Fibroblast of upper back skin (primary cell): ENCODE measurements at regions not wholly inside any gene's neighbourhood (a gene's known extent, or its start where the extent isn't known, plus 50 kb on each side); places are given as distances from the start of the nearest gene placed in this dataset.
"Not testable (repeated sequence)": the region's sequence is repeated elsewhere in the genome, so short reads cannot be mapped to it uniquely, and the experiment has no call there.

ENCODE experiments used
- DNase-seq: peaks from one replicate; pipeline ENCODE4 v3.0.0-alpha.2; 2013

- no peak for DNase-seq
Observed at GRCh38 chr5:152177626-152178349, 227.3 kb downstream of the NMUR2 start.

DNA sequence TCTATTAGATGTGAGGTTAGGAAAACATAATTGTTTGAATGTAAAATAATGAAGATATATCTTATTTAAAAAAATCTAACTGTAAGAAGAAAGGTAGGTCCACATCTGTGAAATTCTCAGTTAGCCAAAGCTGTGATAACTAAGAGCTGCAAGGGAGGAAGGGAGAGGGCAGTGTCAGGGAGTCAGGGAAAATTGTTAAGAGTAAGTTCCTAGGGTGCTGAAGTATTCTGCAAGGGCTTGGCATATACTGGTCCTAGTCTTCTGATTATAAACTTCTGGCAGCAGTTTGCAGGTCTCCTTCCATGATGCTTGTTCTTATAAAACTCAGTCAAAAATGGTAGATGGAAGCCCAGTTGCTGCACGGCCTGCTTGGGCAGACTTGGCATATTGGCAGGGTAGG, 233.2 kb downstream of the NMUR2 start:
- no peak for DNase-seq

- peak; percentile 6 for DNase-seq
Observed at GRCh38 chr5:152170350-152170749, 234.7 kb downstream of the NMUR2 start.

GRCh38 chr5:152164860-152165259, 240.2 kb upstream of the GLRA1 start:
- no peak for DNase-seq

GRCh38 chr5:152159894-152160293, 235.2 kb upstream of the GLRA1 start:
- not testable (repeated sequence) for DNase-seq

DNA sequence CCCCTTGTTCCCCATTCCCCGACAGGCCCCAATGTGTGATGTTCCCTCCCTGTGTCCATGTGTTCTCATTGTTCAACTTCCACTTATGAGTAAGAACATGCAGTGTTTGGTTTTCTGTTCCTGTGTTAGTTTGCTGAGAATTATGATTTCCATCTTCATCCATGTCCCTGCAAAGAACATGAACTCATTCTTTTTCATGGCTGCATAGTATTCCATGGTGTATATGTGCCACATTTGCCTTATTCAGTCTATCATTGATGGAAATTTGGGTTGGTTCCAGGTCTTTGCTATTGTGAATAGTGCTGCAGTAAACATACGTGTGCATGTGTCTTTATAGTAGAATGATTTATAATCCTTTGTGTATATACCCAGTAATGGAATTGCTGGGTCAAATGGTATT, 229.8 kb upstream of the GLRA1 start:
- DNase-seq, result not testable (repeated sequence)

- no peak for DNase-seq
Observed at GRCh38 chr5:152151940-152152339, 227.3 kb upstream of the GLRA1 start.

DNA sequence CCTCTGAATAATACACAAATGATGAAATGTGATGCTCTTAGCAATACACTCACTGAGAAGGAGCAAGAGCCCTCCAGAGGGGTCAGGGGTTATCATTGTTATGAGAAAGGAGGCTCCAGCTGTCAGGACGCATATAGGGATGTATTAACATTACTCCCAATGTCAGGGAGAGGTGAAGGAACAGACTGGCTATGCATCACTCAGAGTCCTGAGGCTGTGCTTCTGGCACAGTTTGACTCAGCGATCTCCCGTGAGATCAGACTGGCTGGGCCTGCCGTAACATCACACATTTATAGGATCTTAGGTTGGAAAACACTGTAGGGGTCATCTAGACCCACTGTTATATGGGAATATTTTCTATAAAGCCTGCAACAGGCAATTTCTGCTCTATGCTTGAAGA, 226.5 kb upstream of the GLRA1 start:
- DNase-seq, result no peak

DNA sequence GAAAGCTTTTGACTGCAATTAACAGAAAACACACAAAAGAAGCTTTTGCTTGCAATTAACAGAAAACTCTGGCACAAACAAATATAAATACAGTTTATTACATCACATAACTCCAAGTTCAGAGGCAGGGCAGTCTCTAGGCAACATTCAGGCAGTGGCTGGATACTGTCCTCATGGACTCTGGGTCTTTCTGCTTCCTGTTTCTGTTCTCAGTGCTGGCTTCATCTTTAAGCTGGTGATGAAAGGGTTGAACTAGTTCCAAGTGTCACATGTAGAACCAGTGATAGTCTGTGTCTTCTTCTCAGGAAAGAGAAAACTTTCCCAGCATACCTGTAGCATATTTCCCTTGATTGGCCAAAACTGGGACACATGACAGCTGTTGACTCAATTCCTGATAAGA, 222.6 kb upstream of the GLRA1 start:
- no peak for DNase-seq

DNA sequence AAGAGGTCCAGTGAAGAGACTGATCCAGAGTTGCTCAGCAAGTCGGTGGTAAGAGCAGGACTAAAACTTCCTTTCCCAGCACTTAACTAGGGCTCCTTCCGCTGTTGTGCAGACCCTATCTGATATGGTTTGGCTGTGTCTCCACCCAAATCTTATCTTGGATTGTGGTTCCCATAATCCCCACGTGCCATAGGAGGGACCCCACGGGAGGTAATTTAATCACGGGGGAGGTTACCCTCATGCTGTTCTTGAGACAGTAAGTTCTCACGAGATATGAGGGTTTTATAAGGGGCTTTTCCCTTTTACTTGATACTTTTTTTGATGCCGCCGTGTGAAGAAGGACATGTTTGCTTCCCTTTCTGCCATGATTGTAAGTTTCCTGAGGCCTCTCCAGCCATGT, 221.9 kb upstream of the GLRA1 start:
- no peak for DNase-seq

DNA sequence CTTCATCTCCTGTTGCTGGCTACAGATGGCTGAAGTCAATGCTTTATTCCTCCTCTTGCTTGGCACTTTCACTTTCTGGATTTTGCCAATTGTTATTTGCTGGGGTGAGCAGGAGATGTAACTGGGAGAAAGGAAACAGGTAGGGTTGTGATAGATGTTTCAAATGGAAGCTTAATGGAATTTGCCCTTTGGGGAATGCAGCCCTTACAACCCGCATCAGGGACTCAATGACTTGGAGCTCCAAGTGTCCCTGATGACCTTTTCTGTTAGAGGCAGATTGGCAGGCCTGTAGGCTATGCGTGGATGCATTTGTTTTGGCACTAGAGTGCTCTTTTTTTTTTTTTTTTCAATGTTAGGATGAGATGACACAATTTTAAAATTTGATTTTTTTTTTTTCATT, 219.9 kb upstream of the GLRA1 start:
- no peak for DNase-seq

- DNase-seq, result no peak
Observed at GRCh38 chr5:152144030-152144429, 219.4 kb upstream of the GLRA1 start.

- peak; percentile 54 for DNase-seq
Observed at GRCh38 chr5:152142840-152143469, 218.3 kb upstream of the GLRA1 start.

DNA sequence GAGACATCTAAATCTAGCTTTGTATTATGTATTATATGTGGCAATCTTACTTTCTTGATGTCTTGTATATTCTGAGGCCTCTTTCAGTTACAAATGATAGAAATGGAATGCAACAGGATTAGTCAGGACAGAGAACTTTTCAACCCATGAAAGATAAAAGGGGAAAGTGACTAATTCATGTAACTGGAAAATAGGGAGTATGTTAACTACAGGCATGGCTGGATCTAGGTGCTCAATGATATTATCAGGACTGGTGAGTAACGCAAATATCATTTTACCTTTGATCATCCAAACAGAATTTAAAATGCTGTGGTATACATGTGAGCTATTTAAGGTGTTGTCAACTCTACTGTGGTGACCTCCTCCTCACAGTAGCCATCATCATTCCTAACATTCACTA, 215.7 kb upstream of the GLRA1 start:
- DNase-seq, result no peak

GRCh38 chr5:152137063-152137462, 212.4 kb upstream of the GLRA1 start:
- DNase-seq, result no peak

DNA sequence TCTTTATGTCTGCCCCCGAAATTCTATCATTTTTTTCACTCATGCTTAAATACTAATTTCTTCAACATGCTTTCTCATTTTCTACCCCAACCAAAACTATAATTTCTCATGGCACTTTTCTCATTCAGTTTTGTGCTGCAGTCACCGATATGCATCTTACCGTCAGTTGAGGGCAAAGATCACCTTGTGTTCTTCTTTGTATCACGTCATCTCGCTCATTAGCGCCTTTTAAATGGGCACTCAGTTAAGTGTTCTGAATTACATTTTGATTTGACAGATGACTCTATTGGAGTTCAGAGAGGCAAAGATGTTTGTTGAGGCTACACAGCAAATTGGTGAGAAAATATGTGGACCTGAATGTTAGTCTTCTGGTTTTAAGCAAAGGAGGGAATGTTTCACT, 211.7 kb upstream of the GLRA1 start:
- no peak for DNase-seq

DNA sequence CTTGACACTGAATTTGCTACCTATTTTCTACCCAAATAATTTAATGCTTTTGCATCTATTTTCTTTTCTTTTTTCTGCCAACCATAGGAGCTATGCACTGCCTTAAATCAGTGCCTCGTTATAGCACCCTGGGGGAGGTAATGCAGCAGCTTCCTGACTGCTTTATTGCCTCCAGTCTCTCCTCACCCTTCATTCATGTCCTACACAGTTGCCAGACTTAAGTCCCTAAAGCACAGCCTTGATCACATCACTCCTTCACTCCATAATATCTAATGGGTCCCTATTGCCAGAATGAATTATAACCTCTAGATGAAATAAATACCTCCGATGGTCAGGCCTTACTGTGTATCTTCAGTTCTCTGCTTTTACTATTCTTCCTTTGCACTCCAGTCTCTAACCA, 211.2 kb upstream of the GLRA1 start:
- no peak for DNase-seq

GRCh38 chr5:152125661-152126205, 201.1 kb upstream of the GLRA1 start:
- no peak for DNase-seq

GRCh38 chr5:152124409-152125041, 199.9 kb upstream of the GLRA1 start:
- no peak for DNase-seq

- no peak for DNase-seq
Observed at GRCh38 chr5:152118676-152119470, 194.2 kb upstream of the GLRA1 start.

DNA sequence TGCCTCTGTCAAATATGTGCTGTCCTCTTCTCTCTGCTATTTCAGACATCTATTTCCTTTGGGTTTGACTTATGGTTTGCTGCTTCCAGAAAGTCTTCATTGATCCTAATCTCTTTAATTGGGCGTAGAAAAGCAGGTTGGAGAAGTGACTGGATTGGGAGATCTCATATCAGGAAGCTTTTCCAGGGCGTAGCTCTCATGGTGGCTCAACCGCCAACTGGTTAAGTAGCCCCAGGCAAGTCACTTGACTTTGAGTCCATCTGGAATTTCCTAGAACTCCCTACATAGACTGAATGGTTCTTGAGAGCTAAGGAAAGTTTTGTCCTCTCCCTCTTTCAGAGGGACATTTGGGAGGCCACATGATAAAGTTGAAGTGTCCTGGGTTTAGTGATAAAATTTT, 192.3 kb upstream of the GLRA1 start:
- no peak for DNase-seq

GRCh38 chr5:152113401-152113800, 188.8 kb upstream of the GLRA1 start:
- DNase-seq, result no peak

DNA sequence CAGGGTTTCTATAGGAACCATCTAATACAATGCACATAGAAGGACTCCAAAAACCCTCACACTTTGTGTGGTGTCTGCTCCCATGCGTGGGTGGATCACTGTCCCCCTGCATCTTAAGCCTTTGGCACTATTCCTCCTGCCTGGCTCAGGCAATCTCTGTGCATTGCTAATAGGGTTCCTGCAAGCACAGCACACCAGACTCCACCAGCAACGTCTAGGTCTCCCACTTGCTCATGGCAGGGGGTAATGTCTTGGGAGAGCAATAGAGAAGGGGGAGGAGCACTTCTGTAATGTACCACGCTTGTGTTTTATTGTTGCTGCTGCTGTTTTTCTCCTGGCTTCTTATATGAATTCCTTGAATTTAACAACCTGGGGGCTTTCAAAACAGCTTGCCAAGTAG, 182.6 kb upstream of the GLRA1 start:
- DNase-seq, result no peak
